Ovary (tissue), 3 donors: ENCODE measurements at regions not wholly inside any gene's neighbourhood (a gene's known extent, or its start where the extent isn't known, plus 50 kb on each side); places are given as distances from the start of the nearest gene placed in this dataset.

ENCODE experiments used
- CTCF ChIP-seq, 3 donors: fragments of 450-650 bp in 2 of 3; fragments of 200-600 bp in 1 of 3; IDR thresholded peaks; one replicate each; pipeline versions ENCODE4 v1.5.1 to v1.8.0; 2016 to 2022; ENCODE audit warnings: antibody characterized with exemption in 3 of 3, mild to moderate bottlenecking in 1 of 3
- EP300 ChIP-seq: sonication (generic); formaldehyde crosslinking; IDR thresholded peaks from one replicate; pipeline ENCODE4 v1.6.1; 2017; ENCODE audit warnings: antibody characterized with exemption
- POLR2A ChIP-seq: fragments of 450-650 bp; IDR thresholded peaks from one replicate; pipeline ENCODE4 v1.6.1; 2017; ENCODE audit warnings: antibody characterized with exemption, mild to moderate bottlenecking, moderate library complexity
- donor health status: DM: no; HTN: no; CAD: no.

- TF ChIP-seq POLR2A (no peak), CTCF (IDR thresholded peaks at IDR 0.05) (peak; percentile 24 to 45 (median 27)), EP300 (no peak)
These were observed 155.6 kb upstream of the PACRGL start for GRCh38 chr4:20544645-20545044.
